Left forelimb (tissue), 1 donor: ENCODE measurements at regions not wholly inside any gene's neighbourhood (a gene's known extent, or its start where the extent isn't known, plus 50 kb on each side); places are given as distances from the start of the nearest gene placed in this dataset.
"Not testable (repeated sequence)": the region's sequence is repeated elsewhere in the genome, so short reads cannot be mapped to it uniquely, and the experiment has no call there.

ENCODE experiments used
- DNase-seq: peaks from one replicate; pipeline ENCODE4 v3.0.0-alpha.2; 2018; ENCODE audit warnings: low spot score

- no peak for DNase-seq
Measured at GRCh38 chr16:8110572-8111514, 479.5 kb downstream of the TMEM114 start.

DNA sequence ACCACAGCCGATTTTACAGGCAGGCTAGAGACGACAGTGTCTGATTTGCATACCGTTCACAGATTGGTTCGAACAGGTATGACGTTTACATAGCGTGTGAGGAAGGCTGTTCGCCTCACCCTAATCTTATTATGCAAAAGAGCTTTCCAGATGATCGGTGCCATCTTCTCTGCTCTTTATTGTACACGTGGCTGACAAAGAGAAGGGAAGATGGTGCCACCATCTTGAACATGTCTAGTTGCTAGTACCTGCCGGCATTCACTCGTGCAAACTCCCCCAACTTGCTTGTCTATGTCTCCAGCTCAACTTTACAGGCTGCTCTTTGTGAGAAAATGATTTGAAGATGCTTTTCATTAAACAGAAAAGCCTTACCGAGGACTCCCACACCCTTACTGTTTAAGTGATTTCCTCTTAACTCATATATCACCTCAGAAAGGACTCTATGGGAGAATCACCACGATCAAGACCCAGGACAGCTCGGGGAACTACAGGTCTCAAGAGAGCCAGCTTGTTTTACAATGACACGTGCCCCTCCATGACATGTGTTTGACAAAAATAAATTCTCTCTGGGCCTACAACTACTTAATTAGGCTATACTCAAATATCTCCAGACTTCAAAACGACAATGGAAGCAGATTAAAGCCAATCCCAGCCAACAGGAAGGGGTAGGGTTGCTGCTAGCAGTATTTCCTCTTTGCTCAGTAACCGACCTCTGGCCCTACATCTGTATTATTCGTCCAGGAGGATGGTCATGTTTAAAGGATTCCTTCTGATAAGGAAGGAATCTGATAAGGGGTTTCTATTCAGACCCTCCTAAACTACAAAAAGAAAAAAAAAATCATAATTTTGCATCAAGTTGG, 480.6 kb downstream of the TMEM114 start:
- no peak for DNase-seq

DNA sequence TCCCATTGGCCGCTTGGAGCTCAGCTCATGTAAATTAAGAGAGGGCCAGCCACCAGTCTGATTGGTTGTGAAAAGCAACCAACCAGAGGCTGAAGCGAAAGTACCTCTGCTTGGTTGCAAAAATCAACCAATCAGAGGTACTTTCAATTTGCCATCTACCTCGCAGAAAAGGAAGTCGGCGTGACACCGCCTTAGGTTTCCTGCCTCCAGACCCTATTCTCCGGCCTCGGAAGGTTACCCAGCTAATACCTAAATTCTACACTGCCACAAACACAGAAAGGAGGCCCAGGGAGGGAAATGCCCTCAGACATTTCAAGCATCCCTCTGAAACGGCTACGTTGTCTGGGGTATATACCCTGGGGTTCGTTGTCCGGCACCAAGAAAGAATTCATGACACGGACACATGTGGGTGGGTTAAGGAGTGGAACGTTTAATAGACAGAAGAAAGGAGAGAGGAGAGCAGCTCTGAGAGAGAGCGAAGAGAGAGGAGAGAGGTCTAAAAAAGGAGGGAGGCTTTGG, 481.3 kb downstream of the TMEM114 start:
- DNase-seq, result no peak

DNA sequence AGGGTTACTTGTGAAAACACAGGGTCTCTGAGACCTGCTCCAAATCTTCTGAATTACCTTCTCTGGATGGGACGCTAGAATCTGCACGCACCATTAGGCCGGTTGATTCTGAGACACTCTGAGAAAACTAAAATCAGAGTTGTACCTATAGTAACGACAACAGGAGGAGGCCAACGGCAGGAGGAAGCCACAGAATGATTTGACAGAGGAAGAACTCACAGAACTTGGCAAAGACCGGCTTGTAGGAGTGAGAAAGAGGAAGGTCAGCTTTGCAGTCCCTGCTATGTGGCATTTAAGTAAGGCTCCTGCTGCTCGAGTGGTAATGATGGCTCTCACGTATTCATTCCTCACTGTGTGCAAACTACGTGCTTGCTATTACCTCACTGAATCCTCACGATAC, 483.0 kb downstream of the TMEM114 start:
- DNase-seq, result no peak

DNA sequence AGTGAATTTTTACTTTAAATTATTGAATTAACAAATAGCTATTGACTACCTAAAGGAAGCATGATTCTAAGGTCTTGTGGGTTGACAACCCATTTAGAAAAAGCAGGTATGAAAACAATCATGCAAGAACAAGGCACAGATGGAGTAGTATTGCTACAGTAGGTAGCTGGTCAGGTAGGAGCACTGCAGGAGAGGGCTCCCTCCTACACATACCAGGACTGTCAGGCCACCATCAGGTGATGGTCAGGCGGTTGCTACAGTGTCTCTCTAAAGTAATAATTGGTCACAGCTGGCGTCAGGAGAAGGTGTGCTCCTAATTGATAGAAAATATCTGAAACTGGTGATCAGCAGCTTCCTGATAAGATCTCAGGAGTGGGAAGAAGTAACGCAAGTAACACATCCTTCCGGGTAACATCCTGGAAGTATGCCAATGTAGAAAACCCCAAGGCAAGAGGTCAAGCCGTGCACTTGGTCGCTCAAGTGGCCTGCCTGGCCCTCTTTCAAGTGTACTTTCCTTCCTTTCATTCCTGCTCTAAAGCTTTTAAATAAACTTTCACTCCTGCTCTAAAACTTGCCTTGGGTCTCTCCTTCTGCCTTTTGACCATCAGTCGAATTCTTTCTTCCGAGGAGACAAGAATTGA, 486.5 kb downstream of the TMEM114 start:
- DNase-seq, result no peak

DNA sequence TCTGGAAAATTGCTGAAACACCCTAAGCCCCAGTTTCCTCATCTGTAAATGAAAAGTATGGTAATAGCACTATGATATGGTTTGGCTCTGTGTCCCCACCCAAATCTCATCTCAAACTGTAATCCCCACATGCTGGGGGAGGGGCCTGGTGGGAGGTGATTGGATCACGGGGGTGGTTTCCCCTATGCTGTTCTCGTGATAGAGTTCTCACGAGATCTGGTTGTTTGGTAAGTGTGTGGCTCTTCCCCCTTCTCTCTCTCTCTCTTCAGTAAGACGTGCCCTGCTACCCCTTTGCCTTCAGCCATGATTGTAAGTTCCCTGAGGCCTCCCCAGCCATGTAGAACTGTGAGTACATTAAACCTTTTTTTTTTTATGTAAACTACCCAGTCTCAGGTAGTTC, 490.7 kb downstream of the TMEM114 start:
- DNase-seq, result no peak

DNA sequence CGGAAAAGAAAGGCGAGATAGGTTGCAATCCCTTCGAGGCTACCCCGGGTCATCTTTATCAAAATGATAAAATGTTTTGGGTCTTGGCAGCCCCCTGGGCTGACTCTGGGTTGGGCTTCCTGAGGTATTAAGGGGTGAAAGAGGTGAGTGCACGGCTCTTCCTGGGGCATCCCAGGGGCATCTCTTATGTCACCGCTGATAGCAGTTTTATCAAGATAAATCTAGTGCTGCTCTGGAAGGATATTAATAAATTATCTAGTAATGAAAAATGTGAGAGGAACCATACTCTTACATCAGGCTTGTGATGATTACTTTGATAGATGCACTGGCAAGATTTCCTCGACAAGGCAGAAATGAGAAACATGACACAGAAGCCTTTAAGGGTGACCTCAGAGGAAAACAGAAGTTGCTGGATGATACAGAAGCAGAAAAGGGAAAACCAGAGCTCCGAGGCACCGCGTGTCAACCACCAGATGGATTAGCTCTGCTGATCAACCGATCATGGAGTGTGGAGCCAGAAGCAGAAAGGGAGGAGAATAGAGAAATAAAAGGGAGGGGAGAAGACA, 491.3 kb downstream of the TMEM114 start:
- DNase-seq, result no peak

GRCh38 chr16:8096211-8096610, 494.1 kb downstream of the TMEM114 start:
- no peak for DNase-seq

- no peak for DNase-seq
Measured at GRCh38 chr16:8094696-8095095, 495.6 kb downstream of the TMEM114 start.

DNA sequence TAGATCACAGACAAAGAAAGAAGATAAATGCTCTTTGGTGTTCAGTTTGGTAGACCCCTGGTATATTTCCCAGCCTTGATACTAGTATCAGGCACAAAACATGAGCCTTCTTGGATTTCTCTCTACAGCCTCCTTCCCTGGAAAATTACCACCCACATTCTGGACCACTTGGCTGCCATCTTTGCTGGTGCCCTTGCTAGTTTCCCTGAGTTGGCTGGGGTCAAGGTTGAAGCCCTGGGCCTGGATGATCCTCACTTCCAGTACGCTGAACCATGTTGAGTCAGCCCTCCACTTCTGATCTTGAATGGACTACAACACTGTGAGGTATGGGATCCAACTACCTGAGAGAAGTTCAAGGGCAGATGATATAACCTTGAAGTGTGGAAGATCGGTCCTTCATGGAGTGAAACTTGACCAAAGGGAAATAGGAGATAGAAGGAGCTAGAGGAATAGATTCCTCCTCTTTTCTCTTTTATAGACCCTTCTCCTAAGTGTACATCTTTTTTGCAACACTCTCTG, 501.4 kb downstream of the TMEM114 start:
- no peak for DNase-seq

DNA sequence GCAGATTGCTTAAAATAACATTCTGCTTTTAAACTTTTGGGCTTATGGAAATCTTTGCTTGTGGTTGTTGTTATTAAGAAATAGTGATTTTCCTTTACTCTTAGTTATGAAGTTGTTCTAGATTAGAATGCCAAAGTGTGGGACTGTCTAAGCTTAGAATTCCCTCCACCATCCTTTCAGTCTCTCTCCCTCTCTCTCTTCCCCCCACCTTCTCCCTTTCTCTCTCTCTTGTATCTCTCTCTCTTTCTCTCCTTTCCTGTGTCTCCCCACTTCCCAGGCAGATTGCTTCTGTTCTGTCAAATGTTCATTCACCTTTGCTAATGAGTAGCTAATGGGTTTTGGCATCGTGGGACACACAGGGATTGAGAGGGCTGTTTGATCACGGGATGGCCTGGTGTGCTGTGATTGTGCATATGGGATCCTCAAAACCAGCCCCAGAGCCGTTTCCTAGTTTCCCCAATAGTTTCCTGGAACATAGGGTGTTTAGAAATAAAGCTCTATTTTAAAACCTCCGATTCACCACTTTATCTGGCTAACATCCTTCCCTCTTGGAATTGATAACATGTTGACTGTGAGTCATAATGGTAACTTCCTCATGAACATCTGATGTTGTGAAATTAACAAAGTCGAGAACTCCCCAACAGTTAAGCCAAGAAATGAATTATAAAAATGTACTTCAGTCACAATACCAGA, 502.6 kb downstream of the TMEM114 start:
- no peak for DNase-seq

DNA sequence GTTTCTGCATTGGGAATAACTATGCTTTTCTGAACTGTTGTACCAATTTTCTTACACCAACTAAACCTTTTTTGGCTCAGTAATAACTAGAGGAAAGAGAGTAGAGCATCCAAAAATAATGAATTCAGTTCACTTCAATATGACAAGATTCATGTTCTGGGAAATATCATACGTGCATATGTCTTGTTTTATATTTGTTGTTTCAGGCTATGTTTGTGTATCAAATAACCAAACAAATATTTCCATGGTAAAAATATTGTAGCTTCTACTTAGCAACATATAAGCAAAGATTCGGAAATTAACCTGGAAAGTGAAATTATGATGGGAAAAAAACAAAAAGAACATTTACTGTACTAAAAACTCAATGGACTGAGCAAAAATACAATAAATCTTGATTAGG, 503.2 kb downstream of the TMEM114 start:
- no peak for DNase-seq

GRCh38 chr16:8084882-8085281, 505.4 kb downstream of the TMEM114 start:
- DNase-seq, result no peak

GRCh38 chr16:8084302-8084701, 506.0 kb downstream of the TMEM114 start:
- no peak for DNase-seq

- DNase-seq, result no peak
Measured at GRCh38 chr16:8083560-8083959, 506.8 kb downstream of the TMEM114 start.

- no peak for DNase-seq
Measured at GRCh38 chr16:8080817-8081216, 509.5 kb downstream of the TMEM114 start.

- DNase-seq, result no peak
Measured at GRCh38 chr16:8075271-8075670, 515.0 kb downstream of the TMEM114 start.

- DNase-seq, result no peak
Measured at GRCh38 chr16:8070506-8070905, 519.8 kb downstream of the TMEM114 start.

GRCh38 chr16:8068225-8068624, 522.1 kb downstream of the TMEM114 start:
- DNase-seq, result not testable (repeated sequence)

DNA sequence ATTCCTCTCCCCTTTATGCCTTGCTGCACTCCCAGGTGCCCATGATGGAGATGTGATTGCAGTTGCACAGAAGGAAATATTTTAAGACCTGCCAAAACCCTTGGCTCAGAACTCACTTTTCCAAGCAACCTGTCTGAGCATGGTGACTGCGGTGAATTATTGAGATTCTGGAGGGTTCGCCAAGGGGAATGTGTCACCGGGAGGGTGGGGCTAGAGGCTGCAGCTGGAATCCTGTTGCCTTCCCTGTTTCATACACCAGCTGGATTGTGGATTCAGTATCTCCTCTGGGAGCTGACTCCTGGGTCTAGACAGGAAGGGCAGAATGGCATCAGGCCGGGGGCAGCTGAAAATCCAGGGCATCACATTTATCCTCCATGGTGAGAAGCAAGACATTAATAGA, 527.2 kb downstream of the TMEM114 start:
- DNase-seq, result no peak

- DNase-seq, result no peak
Measured at GRCh38 chr16:8062677-8063076, 527.6 kb downstream of the TMEM114 start.
